Activated CD4-positive, alpha-beta T cell treated with anti-CD3 and anti-CD28 coated beads for 48 hours (primary cell): ENCODE measurements at regions not wholly inside any gene's neighbourhood (a gene's known extent, or its start where the extent isn't known, plus 50 kb on each side); places are given as distances from the start of the nearest gene placed in this dataset.

ENCODE experiments used
- DNase-seq: peaks from one replicate; pipeline ENCODE4 v3.0.0-alpha.2; 2020

DNA sequence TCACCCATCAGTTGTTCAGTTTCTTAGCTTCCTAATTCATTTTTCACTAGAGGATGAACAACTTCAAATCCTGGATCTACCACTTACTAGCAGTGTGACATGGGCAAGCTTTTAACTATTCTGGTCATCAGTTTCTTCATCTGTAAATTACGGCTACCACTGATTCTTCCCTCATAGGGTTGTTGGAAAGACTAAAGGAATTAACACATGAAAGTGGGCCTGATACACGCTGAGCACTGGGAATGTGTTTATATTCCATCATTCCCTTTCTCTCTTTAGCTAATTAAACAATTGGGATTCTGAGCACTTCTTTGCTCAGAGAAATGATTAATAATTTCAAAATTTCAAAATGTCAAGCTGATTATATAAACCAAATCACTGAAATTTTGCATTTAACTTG, 862.3 kb upstream of the GCFC2 start:
- DNase-seq: no peak

DNA sequence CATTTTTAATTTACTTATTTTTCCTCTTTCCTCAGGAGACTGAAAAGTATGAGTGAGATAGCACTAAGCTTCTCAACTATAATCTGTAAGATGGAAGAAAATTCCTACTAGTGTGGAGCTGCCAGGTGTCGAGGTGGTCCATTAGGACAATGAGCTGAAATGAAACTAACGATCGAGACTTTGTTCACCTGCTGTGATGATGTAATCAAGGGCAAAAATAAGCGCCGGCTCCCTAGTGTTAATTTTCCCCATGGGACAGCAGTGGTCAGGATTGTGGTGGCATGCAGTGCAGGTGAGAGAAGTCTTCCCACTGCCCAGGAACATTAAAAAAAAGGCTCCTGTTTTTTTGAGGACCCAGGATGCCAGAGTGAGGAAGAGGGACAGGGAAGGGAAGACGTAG, 859.1 kb upstream of the GCFC2 start:
- no peak for DNase-seq

DNA sequence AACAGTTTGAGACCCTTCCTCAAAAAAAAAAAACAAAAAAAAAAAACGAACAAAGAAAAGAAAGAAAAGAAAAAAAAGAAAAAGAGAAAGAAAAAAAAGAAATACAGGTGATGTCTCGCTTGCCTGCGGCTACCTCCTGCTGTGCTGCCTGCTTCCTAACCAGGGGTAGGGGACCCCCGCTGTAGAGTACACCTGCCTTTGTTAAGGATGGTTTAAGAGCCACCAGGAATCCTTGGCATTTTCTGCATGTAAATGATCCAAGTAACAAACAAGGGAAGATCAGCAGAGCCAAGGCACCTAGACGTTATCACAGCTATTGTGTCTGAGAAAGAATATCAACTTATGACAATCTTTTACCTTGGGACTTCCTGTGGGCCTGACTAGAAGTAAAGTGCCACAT, 856.8 kb upstream of the GCFC2 start:
- no peak for DNase-seq

DNA sequence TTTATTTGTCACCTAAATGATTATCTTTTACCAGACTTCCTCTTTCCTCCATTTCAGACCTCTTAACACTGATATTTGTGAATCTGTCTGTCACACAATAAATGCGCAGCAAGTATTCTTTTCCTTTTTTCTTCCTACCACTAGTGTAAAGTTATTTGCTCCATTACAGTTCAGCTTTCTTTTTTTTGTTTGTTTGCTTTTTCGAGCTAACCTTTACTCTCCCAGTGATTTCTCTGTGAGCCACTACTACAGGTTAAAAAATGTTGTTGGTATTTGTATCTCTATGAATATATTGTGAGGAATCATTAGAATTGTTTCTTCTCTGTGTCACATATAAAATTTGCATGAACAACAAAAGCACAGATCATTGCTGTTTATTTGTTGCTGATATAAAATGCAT, 854.0 kb upstream of the GCFC2 start:
- DNase-seq: no peak

DNA sequence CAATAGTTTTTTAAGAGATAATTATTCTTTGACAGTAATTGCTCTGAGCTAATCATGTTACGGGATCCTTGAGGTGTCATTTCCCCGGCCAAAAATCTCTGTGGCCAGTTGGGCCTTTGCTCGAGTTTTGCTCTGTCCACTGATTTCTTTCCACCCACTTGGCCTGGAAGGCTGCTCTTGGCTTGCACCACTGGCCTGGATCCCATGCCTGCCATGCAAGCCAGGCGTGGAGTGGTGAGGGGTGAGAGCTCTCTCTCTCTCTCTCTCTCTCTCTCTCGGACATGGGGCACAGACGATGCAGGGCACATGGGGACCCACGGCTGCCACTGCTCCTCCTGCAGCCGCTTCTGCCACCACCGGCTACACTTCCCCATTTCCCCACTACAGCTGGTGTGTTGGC, 853.0 kb upstream of the GCFC2 start:
- DNase-seq: no peak

DNA sequence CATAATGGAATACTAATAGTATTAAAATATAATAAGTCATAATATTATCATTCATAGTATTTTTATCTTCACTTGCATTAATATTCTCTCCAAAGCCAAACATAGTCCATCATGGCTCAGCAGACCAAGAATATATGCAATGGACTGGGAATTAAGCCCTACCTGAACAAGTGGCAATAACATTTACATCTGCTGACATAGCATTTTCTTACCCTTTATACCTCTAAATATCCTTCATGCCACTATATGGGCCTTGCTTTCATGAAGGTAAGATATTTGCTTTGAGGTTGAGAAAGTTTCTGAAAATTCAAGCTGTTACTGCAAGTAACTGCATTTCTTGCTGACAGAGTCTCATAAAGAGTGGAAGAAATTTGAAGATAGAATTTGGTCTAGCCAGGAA, 847.4 kb upstream of the GCFC2 start:
- no peak for DNase-seq

DNA sequence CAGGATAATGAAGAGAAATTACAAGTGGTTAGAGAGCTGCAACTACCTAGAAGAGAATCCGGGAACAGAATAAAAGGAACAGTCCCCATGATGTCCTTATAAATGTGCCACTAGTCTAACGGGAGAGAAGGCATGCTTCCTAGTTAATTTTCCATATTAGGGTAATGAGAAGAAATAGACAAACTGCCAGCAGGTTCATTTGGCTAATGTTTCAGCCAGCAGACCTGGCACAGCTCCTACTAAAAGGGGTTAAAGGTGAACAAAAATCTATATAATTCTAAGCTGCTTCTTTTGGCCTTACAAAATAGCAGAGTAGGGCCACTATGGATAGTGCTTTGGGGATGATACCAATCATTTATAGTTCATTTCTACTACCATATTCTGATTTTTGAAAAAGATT, 845.3 kb upstream of the GCFC2 start:
- DNase-seq: no peak

DNA sequence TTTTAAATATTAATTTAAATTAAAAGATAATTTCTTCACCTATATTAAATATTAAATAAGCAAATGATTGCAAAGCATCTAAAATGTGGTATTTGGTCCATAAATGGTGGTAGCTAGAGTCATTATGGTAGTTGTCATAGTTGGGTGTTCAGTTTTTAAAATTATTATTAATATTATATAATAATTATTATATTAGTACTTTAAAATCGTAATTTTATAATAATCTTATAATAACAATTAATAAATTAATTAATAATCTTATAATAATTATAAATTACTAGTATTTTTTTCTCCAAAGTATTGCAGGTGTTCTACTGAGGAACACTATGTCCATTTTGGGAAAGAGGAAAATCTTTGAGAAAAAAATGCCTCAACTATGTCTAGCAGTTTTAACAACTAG, 835.5 kb upstream of the GCFC2 start:
- no peak for DNase-seq

DNA sequence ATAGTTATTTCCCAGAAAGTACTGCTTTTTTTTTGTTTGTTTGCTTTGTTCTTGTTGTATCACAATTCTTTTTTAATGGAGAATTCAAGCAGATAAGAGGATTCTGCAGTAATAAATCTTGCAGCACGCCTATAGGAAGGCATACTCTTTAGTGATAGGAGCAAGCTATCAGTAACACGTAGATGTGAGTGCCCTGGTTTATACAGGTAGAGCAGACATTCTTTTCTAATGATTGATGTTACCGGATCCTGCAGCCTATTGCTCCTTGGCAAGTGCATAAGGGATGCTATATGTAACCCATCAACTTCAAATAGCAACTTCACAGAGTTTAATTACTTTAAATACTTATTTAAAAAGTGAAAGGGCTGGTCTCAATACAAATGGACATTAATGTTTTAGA, 834.2 kb upstream of the GCFC2 start:
- DNase-seq: no peak

DNA sequence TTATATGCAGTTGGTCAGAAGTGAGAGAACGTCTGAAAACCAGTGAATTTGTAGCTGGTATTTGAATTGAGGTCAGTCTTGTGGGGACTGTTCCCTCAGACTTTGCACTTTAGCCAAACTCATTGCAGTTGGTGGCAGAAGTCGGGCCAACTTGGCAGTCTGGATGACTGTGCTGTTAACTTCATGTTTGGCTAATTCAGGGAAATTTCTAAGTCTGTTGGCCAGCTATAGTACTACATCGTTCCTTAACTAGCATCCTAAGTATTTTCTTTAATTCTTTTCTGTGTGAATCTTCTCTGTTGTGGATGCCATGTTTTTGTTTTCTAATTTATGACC, 806.8 kb upstream of the GCFC2 start:
- DNase-seq: no peak

DNA sequence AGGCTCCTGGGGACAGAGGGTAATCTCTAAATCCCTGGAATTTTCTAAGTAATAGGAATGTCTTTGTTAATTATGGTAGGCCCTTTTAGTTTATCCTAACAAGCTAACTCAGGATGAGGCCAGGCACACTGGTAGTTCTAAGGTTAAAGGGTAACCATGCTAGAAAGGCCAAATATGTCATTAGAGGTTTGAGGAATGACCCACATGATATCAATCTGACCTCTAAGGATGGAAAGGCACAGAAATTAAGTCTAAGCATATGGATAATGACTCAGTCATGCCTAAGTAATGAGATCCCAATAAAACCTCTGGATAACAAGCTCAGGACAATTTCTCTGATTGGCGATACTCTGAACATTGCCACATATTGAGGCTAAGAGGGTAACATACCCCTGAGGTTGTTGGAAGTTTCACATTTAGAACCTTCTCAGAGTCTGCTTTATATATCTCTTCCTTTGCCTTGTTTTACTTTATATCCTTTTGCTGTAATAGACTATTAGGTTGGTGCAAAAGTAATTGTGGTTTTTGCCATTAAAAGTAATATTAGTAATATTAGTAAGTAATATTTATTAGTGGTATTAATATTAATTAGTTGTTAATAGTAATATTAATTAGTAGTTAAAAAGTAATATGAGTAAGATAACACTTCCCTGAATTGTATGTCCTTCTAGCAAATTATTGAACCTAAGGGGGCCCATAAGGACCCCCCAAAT, 806.3 kb upstream of the GCFC2 start:
- no peak for DNase-seq

DNA sequence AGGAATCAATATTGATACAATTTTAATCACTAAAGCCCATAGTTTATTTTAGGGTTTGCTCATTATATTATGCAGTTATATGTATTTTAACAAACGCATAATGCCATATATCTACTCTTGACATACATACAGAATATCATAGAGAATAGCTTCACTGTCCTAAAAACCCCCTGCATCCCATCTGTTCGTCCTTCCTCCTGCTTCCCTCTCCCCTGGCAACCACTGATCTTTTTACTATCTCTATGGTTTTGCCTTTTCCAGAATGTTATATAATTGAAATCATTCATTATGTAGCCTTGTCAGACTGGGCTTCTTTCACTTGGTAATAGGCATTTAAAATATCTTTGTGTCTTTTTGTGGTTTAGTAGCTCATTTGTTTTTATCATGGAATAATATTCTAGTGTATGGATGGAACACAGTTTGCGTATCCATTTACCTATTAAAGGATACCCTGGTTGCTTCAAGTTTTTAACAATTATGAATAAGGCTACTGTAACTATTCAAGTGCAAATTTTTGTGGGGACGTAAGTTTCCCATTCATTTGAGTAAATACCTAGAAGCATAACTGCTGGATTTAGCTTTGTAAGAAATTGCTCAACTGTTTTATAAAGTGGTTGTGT, 801.6 kb upstream of the GCFC2 start:
- DNase-seq: no peak

DNA sequence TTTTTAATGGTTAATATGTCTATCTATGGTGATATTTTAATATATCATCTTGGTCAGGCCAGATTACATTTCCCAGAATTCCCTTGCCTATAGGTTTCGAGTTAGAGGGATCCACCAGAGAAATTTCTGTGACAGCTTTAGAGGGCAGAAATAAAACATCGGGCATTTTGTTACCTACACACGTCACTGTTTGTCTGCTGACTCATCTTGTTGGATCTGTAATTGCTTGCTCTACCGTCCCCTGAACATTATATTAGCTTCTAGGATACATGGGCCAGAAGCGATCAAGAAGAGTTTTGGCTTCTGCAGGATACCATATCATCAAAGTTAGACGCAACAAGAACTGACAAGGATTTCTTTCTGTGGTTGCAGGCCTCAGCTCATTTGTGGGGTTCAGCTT, 795.8 kb upstream of the GCFC2 start:
- DNase-seq: no peak

DNA sequence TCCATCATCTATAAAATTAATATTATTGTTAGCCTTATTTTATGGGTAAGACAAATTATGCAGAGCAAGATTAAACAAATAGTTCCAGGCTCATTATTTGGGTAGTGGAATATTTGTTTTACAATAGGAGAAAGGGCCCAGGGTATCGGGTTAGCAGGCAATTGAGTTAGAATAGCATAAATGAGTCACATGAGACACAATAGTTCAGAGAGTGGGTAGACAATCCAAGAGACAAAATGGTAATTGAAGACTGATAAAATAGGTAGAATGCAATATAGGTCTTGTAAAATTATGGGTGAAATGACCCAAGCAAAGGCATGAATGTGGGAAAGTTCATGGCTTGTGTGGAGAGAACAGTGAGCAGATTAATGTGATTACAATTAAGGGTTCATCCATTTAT, 790.9 kb upstream of the GCFC2 start:
- no peak for DNase-seq

DNA sequence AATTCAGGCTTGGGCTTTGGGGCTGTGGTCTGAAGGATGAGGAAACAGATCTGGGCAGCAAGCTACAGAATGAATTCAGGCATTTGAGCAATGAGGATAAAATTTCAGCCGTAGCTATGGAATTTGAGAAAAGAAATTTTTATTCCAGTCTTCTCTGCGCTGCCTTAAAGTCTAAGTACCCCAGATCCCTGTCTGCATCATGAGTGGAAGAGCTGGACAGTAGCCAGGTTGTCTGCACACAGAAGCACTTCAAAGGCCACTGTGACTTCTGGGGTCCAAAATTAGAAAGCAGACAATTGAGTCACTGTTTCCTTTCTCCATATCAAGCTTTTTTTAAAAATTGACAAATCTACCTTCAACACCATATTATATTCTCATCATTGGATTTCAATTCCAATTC, 787.6 kb upstream of the GCFC2 start:
- DNase-seq: no peak

DNA sequence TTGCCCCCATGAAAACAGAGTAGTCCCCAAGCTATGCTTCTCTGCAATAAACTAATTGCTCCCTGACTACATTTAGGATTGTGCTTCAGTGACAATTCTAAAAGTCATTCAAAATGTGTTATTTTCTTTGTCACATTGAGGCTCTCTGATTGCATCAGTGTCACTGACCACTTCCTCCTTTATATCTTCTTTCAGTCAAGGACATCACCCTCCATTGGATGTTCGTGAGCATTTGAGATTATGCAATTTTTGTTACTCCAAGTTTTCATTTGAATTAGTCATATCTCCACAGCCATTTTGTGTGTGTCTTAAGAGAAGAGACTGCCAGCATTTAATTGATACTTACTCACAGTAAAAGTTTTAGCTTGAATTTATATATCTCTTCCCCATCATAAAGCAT, 780.8 kb upstream of the GCFC2 start:
- no peak for DNase-seq

DNA sequence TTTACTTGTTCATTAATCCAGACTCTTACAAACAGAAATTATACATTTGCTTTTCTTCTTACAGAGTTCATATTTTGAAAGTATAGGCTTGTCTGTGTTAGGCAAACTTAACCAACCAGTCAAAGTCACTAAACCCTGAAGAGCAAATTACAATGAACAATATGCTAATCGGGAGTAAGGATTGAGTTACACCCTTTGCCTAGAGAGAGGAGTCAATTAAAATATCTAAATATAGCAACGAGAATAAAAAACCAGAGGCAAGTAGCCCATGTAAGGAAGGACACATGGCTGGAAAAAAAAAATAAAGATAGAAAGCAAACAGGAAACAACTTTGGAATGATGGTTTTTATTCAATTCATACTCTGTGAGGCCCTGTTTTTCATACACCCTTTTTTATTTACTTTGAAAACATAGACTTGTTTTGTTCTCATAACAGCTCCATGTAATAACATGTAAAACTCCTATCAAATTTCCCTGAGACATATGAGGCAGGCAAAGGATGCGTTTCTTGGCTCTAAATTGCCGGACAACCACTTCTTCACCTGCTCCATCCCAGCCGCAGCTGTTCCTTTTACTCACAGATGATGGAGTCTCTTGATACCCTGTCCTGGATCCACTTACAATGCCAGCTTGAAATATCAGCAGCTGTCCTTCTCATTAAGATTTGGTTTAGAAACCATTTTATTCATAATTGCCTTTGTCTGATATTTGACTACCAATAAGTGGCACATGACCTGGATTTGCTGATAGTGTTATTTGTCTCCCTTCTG, 767.7 kb upstream of the GCFC2 start:
- no peak for DNase-seq

DNA sequence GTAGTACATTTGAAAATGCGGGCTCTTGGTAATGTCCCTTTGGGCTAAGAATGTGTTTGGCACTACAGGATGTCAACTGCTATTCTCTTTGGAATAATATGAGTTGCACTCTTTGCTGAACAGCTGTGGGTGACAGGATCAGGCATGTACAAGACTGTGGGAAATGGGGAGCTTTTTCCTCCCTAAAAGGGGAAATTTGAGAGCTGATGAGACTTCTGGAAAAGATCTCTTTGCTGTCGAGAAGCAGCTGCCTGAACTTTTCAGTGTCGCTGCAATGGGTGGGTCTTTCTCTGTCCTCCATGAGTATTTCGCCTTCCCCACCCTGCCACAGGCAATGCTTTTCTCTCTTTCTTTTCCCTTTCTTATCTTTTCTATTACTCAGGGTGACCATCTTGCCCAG, 762.2 kb upstream of the GCFC2 start:
- DNase-seq: no peak

DNA sequence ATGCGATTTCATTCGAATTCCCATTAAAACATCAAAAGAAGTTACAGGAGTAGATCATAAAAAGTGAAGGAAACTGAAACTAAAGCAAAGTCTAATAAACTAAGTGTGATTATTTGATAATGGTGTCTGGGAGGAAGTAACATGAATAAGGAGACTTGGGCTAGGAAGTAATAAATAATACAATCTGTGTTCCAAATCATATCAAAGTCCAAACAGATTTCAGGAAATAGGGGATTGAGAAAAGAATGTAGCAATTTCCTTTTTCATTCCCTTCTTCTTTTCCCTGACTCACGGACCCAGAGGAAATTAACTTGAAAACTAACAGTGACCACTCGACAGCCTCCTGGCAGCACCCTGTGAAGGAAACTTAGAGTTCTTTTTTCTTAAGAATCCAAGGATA, 758.4 kb upstream of the GCFC2 start:
- DNase-seq: no peak

DNA sequence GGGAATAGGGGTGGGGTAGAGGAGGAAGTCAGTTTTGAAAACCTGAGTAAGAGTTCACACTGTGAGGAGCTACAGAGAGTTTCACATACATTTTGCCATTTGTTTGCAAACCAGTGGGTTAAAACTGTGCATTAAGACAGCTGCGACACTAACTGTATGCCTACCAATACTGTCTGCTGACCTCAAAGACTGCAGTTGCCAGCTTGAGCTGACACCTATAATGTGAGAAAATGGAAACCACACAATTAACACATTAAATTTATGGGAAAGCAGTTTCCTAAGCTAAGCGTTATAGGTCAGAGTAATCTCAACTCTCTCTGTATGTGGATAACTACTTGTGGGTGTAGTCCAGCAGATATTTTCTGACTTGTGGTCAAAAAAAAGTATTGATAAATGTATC, 756.6 kb upstream of the GCFC2 start:
- no peak for DNase-seq

DNA sequence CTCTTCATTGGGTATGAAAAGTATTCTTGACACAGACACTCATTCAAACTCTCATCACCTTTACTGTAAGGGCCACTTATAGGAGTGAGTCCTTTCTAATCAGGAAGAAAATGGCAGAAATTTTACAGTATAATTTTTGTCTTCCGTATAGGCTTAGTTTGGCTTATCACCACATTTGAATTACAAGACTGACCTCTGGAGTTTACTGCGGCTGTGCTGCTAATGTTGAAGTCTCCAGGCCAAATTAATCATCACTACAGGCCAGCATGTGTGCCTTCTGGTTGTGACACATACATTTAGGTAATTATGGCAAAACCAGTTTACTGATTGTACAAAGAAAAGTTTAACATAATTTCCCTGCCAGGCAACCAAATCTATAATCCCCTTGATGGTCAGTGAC, 753.6 kb upstream of the GCFC2 start:
- DNase-seq: no peak

DNA sequence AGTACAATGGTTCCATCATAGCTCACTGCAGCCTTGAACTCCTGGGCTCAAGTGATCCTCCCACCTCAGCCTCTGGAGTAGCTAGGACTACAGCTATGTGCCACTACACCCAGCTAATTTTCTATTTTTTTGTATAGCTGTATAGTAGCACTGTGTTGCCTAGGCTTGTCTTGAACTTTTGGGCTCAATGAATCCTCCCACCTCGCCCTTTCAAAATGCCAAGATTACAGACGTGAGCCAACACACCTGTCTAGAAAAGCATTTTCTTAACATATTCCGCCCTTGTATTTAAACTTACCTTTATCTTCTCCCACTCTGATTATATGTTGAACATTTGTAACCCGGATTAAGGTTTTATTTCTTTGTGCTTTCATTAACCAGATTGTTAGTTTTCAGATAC, 750.7 kb upstream of the GCFC2 start:
- DNase-seq: no peak

DNA sequence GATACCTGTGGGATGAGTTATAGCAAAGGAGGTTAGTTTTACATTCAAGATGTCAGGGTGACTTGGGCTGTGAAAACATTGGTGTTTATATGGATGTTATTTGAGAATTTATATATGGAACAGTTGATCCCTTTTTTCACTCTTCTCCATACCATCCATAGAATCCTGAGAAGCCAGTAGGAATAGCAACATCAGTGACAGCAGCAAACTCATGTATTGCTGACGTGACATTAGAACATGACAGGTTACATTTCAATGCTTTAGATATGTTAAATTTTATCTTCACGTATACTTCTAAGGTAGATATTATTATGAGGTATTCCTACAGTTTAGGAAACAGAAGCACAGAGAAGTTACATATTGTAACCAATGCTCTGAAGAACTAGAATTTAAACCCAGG, 745.2 kb upstream of the GCFC2 start:
- DNase-seq: no peak

DNA sequence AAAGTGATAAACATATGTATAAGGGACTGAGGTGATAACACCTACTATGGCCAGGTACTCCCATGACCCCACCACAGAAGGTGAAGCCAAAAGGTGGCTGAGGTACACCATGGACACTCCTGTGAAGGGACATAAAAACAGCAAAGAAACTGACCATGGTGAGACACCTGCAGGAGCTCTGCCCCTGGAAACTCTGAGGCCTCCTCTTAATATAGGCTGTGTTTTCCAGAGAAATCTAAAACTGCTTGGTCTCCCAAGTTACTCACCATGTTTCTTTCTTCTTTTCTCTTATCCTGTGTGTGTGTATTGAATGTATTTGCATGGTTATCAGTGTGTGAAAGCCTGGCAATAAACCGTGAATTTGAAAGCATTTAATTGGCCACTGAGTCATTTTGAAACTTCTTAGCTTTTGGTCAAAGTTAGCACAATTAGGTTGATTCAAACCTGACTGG, 739.3 kb upstream of the GCFC2 start:
- DNase-seq: no peak

DNA sequence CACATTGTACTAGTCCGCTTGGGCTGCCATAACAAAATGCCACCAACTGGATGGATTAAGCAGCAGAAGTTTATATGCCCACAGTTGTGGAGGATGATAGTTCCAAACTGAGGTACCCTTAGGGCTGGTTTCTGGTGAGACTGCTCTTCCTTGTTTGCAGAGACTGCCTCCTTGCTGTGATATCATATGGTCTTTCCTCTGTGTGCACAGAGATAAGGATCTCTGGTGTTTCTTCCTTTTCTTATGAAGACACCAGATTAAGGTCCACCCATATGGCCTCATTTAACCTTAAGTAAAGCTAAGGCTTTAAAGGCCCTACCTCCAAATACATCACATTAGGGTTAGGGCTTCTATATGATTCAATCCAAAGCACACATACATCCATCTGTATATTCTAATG, 738.2 kb upstream of the GCFC2 start:
- no peak for DNase-seq
